ENCODE measurements at regions not wholly inside any gene's neighbourhood (a gene's known extent, or its start where the extent isn't known, plus 50 kb on each side); places are given as distances from the start of the nearest gene placed in this dataset.

DNA sequence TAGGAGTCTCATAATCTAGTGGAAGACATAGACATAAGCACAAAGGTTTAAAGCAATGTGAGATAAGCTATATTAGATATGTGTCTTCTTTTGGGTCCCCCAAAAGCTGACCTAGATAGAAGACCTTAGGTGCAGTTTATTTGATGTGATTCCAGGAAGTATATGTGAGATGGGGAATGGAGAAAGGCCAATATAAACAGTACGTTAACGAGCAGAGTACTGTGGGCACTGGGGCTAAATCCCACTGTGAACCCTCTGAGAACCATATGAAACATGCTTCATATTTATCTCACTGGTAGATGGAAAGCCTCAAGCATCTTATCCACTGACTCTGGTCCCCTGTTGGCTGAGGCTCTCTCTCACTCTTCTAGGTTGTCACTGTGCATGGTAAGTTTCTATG is 62.6 kb upstream of the ZC3H15 start:
- TF ChIP-seq, protein P1, sequence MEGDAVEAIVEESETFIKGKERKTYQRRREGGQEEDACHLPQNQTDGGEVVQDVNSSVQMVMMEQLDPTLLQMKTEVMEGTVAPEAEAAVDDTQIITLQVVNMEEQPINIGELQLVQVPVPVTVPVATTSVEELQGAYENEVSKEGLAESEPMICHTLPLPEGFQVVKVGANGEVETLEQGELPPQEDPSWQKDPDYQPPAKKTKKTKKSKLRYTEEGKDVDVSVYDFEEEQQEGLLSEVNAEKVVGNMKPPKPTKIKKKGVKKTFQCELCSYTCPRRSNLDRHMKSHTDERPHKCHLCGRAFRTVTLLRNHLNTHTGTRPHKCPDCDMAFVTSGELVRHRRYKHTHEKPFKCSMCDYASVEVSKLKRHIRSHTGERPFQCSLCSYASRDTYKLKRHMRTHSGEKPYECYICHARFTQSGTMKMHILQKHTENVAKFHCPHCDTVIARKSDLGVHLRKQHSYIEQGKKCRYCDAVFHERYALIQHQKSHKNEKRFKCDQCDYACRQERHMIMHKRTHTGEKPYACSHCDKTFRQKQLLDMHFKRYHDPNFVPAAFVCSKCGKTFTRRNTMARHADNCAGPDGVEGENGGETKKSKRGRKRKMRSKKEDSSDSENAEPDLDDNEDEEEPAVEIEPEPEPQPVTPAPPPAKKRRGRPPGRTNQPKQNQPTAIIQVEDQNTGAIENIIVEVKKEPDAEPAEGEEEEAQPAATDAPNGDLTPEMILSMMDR (IDR thresholded peaks at IDR 0.05): no peak
- TF ChIP-seq POLR2A (IDR thresholded peaks at IDR 0.05): no peak
